ENCODE measurements at regions not wholly inside any gene's neighbourhood (a gene's known extent, or its start where the extent isn't known, plus 50 kb on each side); places are given as distances from the start of the nearest gene placed in this dataset.

DNA sequence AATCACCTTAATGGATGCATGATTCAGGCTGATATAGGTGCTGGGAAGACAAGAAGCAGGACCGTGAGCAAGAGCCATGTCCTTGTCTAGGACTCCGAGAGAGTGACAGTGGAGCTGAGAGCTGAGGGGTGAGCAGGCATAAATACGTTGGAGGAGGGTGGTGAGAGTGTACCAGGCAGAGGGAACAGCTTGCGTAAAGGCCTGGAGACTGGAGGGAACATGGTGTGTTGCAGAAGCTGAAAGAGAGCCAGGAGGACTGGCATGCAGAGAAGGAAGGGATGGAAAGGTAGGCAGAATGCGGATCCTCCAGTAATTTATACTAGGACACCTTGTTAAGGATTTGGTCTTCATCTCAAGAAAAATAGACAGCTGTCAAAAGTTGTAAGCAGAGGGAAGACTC lies 653.2 kb downstream of the HS3ST4 start:
- TF ChIP-seq, protein P1, sequence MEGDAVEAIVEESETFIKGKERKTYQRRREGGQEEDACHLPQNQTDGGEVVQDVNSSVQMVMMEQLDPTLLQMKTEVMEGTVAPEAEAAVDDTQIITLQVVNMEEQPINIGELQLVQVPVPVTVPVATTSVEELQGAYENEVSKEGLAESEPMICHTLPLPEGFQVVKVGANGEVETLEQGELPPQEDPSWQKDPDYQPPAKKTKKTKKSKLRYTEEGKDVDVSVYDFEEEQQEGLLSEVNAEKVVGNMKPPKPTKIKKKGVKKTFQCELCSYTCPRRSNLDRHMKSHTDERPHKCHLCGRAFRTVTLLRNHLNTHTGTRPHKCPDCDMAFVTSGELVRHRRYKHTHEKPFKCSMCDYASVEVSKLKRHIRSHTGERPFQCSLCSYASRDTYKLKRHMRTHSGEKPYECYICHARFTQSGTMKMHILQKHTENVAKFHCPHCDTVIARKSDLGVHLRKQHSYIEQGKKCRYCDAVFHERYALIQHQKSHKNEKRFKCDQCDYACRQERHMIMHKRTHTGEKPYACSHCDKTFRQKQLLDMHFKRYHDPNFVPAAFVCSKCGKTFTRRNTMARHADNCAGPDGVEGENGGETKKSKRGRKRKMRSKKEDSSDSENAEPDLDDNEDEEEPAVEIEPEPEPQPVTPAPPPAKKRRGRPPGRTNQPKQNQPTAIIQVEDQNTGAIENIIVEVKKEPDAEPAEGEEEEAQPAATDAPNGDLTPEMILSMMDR (IDR thresholded peaks at IDR 0.05; ENCODE audit: control insufficient read depth, extremely low read depth, insufficient read depth): no peak
- DNase-seq (ENCODE audit: low read depth): no peak
- no peak overlapping the region for H3K4me3 ChIP-seq (ENCODE audit: low read depth, low read length)

DNA sequence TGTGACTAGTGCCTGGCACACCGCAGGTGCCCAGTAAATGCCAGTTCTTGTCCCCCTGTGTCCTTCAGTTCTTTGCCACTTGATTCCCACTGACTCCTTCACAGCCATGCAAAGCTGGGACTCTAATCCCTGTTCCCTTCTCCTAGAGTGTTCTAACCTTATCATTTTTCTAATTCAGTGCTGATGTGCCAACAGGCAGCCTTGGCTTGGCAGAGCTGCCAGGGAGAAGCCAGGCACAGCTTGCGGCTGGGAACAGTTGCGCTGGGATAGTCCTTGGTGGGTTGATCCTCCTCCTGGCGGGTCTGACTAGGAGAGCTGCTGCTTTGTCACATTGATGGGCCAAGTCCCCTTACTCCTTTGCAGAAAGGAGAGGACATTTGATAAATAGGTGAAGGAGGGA lies 654.2 kb downstream of the HS3ST4 start:
- no peak for DNase-seq (ENCODE audit: low read depth)
- TF ChIP-seq, protein P1 (IDR thresholded peaks at IDR 0.05; ENCODE audit: control insufficient read depth, extremely low read depth, insufficient read depth): no peak
- H3K4me3 ChIP-seq (ENCODE audit: low read depth, low read length): no peak overlapping the region

- no peak overlapping the region for H3K4me3 ChIP-seq (ENCODE audit: low read depth, low read length)
- no peak for DNase-seq (ENCODE audit: low read depth)
- TF ChIP-seq, protein P1 (IDR thresholded peaks at IDR 0.05; ENCODE audit: control insufficient read depth, extremely low read depth, insufficient read depth): no peak
Observed at GRCh38 chr16:26348095-26348494, 656.3 kb downstream of the HS3ST4 start.

GRCh38 chr16:26360867-26361266 lies 669.1 kb downstream of the HS3ST4 start:
- TF ChIP-seq, protein P1 (IDR thresholded peaks at IDR 0.05; ENCODE audit: control insufficient read depth, extremely low read depth, insufficient read depth): no peak
- H3K4me3 ChIP-seq (ENCODE audit: low read depth, low read length): no peak overlapping the region
- no peak for DNase-seq (ENCODE audit: low read depth)

DNA sequence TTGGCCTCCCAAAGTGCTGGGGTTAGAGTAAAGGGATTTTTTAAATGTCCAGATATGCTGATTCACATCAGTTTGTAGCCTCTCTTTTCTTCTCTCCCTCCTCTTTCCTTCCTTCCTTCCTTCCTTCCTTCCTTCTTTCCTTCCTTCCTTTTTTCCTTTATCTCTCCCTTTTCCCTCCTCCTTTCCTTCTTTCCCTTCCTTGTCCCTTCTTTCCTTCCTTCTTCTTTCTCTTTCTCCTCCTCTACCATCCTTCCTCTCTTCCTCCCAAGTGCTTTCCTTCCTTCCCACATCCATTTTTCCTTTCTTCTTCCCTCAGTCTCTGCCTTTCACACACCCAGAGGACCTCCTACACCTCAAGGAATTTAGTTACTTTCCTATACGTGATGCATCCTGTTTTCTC lies 671.8 kb downstream of the HS3ST4 start:
- no peak overlapping the region for H3K4me3 ChIP-seq (ENCODE audit: low read depth, low read length)
- TF ChIP-seq, protein P1 (IDR thresholded peaks at IDR 0.05; ENCODE audit: control insufficient read depth, extremely low read depth, insufficient read depth): no peak
- DNase-seq (ENCODE audit: low read depth): no peak

DNA sequence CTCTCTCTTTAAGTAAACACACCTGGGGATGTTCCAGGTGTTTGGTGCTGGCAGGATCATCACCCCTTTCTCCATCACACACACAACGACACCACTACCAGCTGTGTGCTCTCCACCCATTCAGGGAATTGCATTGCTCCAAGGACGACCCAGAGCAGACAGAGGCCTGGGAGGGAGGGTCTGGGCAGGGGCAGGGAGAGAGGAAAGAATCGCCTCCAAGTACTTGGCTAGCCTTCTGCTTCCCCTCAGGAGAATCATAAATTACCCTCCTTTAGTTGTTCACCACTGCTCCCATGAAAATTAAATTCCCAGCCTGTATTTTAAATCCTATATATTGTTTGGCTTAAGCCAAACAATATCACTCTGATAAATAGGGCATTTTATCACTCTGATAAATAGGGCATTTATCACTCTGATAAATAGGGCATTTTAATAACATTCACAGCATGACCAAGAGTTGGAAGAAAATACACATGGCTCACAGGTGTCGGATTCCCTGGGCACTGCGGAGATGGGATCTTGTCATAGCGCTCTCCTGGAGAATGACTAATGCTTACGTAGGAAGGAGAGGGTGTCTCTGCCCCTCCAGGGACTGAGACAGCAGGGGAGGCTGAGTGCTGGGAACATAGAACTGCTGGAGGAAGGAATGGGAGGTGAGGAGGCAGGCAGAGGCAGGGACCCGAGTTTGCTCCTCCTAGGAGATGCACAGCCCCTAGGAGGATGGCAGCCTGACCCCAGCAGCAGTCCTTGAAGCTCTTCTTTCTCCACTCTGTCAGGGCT lies 673.6 kb downstream of the HS3ST4 start:
- TF ChIP-seq, protein P1 (IDR thresholded peaks at IDR 0.05; ENCODE audit: control insufficient read depth, extremely low read depth, insufficient read depth): no peak
- no peak for DNase-seq (ENCODE audit: low read depth)
- H3K4me3 ChIP-seq (ENCODE audit: low read depth, low read length): no peak overlapping the region

DNA sequence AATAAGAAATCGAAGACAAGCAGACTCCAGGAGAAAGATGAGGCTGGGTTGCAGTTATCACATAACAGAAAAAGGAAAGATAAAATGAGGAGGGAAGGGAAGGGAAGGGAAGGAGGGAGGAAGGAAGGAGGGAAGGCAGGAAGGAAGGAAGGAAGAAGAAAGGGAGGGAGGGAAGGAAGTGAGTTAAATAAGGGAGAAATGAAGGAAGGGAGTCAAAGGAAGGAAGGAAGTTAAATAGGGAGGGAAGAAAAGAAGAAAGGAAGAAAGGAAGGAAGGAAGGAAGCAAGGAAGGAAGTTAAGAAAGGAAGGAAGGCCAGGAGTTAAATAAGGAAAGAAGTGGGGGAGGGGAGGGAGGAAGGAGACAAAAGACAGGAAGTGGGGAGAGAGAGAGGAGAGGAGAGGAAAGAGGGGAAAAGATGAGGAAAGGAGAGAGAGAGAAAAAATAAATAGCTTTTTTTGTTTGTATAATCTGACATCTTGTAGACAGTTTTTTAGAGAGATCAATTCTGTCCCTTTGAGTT lies 679.6 kb downstream of the HS3ST4 start:
- H3K4me3 ChIP-seq (ENCODE audit: low read depth, low read length): no peak overlapping the region
- DNase-seq (ENCODE audit: low read depth): no peak
- TF ChIP-seq, protein P1 (IDR thresholded peaks at IDR 0.05; ENCODE audit: control insufficient read depth, extremely low read depth, insufficient read depth): no peak
